Stimulated activated CD8-positive, alpha-beta memory T cell treated with anti-CD3 and anti-CD28 coated beads, Interleukin-12 subunit alpha, Interleukin-12 subunit beta, amount 100 ng/mL, for 24 hours (primary cell): ENCODE measurements at regions not wholly inside any gene's neighbourhood (a gene's known extent, or its start where the extent isn't known, plus 50 kb on each side); places are given as distances from the start of the nearest gene placed in this dataset.

Experiments used
- DNase-seq: peaks from one replicate; pipeline ENCODE4 v3.0.0-alpha.2; 2020; ENCODE audit errors: extremely low read depth

GRCh38 chr7:121450631-121451198 is 54.6 kb upstream of the FAM3C start:
- DNase-seq, result no peak

- no peak for DNase-seq
Measured at GRCh38 chr7:121449735-121450240, 53.7 kb upstream of the FAM3C start.

GRCh38 chr7:121449329-121449728 is 53.2 kb upstream of the FAM3C start:
- DNase-seq, result no peak

GRCh38 chr7:121448429-121448828 is 52.3 kb upstream of the FAM3C start:
- DNase-seq, result no peak

GRCh38 chr7:121447911-121448300 is 51.8 kb upstream of the FAM3C start:
- DNase-seq, result no peak

- no peak for DNase-seq
Measured at GRCh38 chr7:121447243-121447910, 51.3 kb upstream of the FAM3C start.

- no peak for DNase-seq
Measured at GRCh38 chr7:121446526-121446925, 50.4 kb upstream of the FAM3C start.
